ENCODE measurements at regions not wholly inside any gene's neighbourhood (a gene's known extent, or its start where the extent isn't known, plus 50 kb on each side); places are given as distances from the start of the nearest gene placed in this dataset.

- no peak overlapping the region for H3K4me2 ChIP-seq (ENCODE audit: low read length)
- ATAC-seq (no peak), DNase-seq (no peak)
- no TSS peak for BruUV-seq (replicated peaks)
- no peaks in the 10 kb centered on the region for H3F3A ChIP-seq (ENCODE audit: low read length, unreplicated experiment)
- H3K27ac ChIP-seq (ENCODE audit: low read length), result no peak overlapping the region
- H4K20me1 ChIP-seq (ENCODE audit: low read length), result no peaks in the 10 kb centered on the region
- H3K79me2 ChIP-seq (ENCODE audit: low read length), result no peaks in the 10 kb centered on the region
- no peaks in the 10 kb centered on the region for H3K9me2 ChIP-seq (replicated peaks; ENCODE audit: low read length)
- intact Hi-C loops (cut with micrococcal nuclease), result no loop called here
- CTCF ChIA-PET, result no interaction called here
- no peak overlapping the region for H3K4me3 ChIP-seq (ENCODE audit: low read length)
- H3K4me1 ChIP-seq (ENCODE audit: insufficient read depth, low read length), result no peaks in the 10 kb centered on the region
- TF ChIP-seq CTCF (conservative IDR thresholded peaks at IDR 0.05; ENCODE audit: low read depth, low read length), result no peak
- no peak for TF ChIP-seq EZH2 (IDR thresholded peaks at IDR 0.05; ENCODE audit: low read length, unreplicated experiment)
- no peak for TF ChIP-seq EZH2phosphoT487 (IDR thresholded peaks at IDR 0.05; ENCODE audit: borderline replicate concordance, low read length)
- POLR2A ChIA-PET (ENCODE audit: unreplicated experiment), result no interaction called here
- H3K27me3 ChIP-seq (ENCODE audit: low read length), result no peaks in the 10 kb centered on the region
- no peaks in the 10 kb centered on the region for H3K9me3 ChIP-seq (ENCODE audit: low read length)
- no peak overlapping the region for H2AFZ ChIP-seq (ENCODE audit: low read length)
- no peak overlapping the region for H3K9ac ChIP-seq (ENCODE audit: low read length)
- no peaks in the 10 kb centered on the region for H3K36me3 ChIP-seq (ENCODE audit: low read depth, low read length)
Measured at GRCh38 chrX:140848800-140849199, 139.2 kb downstream of the LINC00632 start.

- Histone ChIP-seq H3K79me2 (ENCODE audit: low read length) (no peaks in the 10 kb centered on the region), H3K9ac (ENCODE audit: low read length) (no peak overlapping the region), H3K4me1 (ENCODE audit: insufficient read depth, low read length) (no peaks in the 10 kb centered on the region), H3K27me3 (ENCODE audit: low read length) (no peaks in the 10 kb centered on the region), H3F3A (ENCODE audit: low read length, unreplicated experiment) (no peaks in the 10 kb centered on the region), H3K27ac (ENCODE audit: low read length) (no peak overlapping the region), H3K9me3 (ENCODE audit: low read length) (no peaks in the 10 kb centered on the region), H2AFZ (ENCODE audit: low read length) (no peak overlapping the region), H3K36me3 (ENCODE audit: low read depth, low read length) (no peaks in the 10 kb centered on the region), H3K4me2 (ENCODE audit: low read length) (no peak overlapping the region), H3K9me2 (replicated peaks; ENCODE audit: low read length) (no peaks in the 10 kb centered on the region), H4K20me1 (ENCODE audit: low read length) (no peaks in the 10 kb centered on the region), H3K4me3 (ENCODE audit: low read length) (no peak overlapping the region)
- DNase-seq (no peak), ATAC-seq (no peak)
- CTCF ChIA-PET, result no interaction called here
- no peak for TF ChIP-seq EZH2phosphoT487 (IDR thresholded peaks at IDR 0.05; ENCODE audit: borderline replicate concordance, low read length)
- TF ChIP-seq EZH2 (IDR thresholded peaks at IDR 0.05; ENCODE audit: low read length, unreplicated experiment), result no peak
- TF ChIP-seq CTCF (conservative IDR thresholded peaks at IDR 0.05; ENCODE audit: low read depth, low read length), result no peak
- BruUV-seq (replicated peaks), result no TSS peak
- intact Hi-C loops (cut with micrococcal nuclease), result no loop called here
- POLR2A ChIA-PET (ENCODE audit: unreplicated experiment), result no interaction called here
Measured at GRCh38 chrX:140860718-140861117, 141.7 kb upstream of the SPANXB1 start.

- no peak overlapping the region for H3K4me2 ChIP-seq (ENCODE audit: low read length)
- no peak for TF ChIP-seq EZH2 (IDR thresholded peaks at IDR 0.05; ENCODE audit: low read length, unreplicated experiment)
- TF ChIP-seq EZH2phosphoT487 (IDR thresholded peaks at IDR 0.05; ENCODE audit: borderline replicate concordance, low read length), result no peak
- no peak for TF ChIP-seq CTCF (conservative IDR thresholded peaks at IDR 0.05; ENCODE audit: low read depth, low read length)
- no peak overlapping the region for H3K9ac ChIP-seq (ENCODE audit: low read length)
- CTCF ChIA-PET, result no interaction called here
- intact Hi-C loops (cut with micrococcal nuclease), result no loop called here
- H3K79me2 ChIP-seq (ENCODE audit: low read length), result no peaks in the 10 kb centered on the region
- H3K4me3 ChIP-seq (ENCODE audit: low read length), result no peak overlapping the region
- no peaks in the 10 kb centered on the region for H3K36me3 ChIP-seq (ENCODE audit: low read depth, low read length)
- H3F3A ChIP-seq (ENCODE audit: low read length, unreplicated experiment), result no peaks in the 10 kb centered on the region
- H2AFZ ChIP-seq (ENCODE audit: low read length), result no peak overlapping the region
- no peak overlapping the region for H3K27ac ChIP-seq (ENCODE audit: low read length)
- POLR2A ChIA-PET (ENCODE audit: unreplicated experiment), result no interaction called here
- no TSS peak for BruUV-seq (replicated peaks)
- H4K20me1 ChIP-seq (ENCODE audit: low read length), result no peaks in the 10 kb centered on the region
- H3K9me3 ChIP-seq (ENCODE audit: low read length), result no peaks in the 10 kb centered on the region
- DNase-seq, result peak; percentile 9
- no peaks in the 10 kb centered on the region for H3K4me1 ChIP-seq (ENCODE audit: insufficient read depth, low read length)
- no peaks in the 10 kb centered on the region for H3K9me2 ChIP-seq (replicated peaks; ENCODE audit: low read length)
- H3K27me3 ChIP-seq (ENCODE audit: low read length), result no peaks in the 10 kb centered on the region
- ATAC-seq, result no peak
Measured at GRCh38 chrX:140866446-140866845, 135.9 kb upstream of the SPANXB1 start.
